CD1c-positive myeloid dendritic cell (primary cell): ENCODE measurements at regions not wholly inside any gene's neighbourhood (a gene's known extent, or its start where the extent isn't known, plus 50 kb on each side); places are given as distances from the start of the nearest gene placed in this dataset.
A peak's percentile ranks its signal among the peaks of the same experiment; 100 is the strongest.

Experiments used
- DNase-seq: peaks from one replicate; pipeline ENCODE4 v3.0.0-alpha.2; 2016; ENCODE audit errors: extremely low spot score

DNA sequence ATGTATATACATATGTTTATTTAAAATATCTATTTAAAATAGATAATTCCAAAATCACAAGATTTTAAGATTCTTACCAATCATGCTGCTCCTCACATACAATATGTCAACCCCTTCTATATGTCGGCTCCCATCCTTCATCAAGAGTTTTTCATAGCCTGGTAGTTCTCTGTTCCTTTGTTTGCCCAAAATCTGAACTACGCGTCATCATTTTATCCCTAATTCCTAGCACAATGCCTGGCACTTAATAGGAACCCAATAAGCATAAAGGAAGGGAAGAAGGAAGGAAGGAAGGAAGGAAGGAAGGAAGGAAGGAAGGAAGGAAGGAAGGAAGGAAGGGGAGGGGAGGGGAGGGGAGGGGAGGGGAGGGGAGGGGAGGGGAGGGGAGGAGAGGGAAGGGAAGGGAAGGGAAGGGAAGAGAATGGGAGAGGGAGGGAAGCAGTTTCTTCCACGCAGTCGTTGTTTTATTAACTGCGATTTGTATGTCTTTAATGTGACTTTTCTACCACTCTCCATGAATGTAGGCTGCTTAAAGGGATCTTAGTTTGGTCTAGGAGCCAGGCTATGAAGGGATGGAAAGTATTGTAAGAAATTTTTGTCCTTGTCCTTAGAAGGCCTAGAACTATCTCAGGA is 83.3 kb upstream of the PCGF5 start:
- no peak for DNase-seq

DNA sequence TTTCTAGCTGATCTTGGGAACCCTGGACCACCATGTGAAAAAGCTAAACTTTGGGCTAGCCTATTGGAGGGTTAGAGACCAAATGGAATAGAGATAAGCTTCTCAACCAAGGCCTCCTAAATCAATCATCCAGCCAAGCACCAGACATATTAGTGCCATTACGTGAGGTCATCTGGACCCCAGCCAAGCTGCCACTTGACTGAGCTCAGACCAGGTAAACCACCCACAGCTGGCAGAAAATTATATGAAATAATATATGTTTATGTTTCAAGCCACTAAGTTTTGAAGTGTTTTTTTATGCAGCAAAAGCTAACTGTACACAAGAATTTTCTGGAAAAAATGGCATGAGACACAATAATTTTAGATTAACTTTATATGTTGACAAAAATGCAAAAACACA is 82.6 kb upstream of the PCGF5 start:
- no peak for DNase-seq

DNA sequence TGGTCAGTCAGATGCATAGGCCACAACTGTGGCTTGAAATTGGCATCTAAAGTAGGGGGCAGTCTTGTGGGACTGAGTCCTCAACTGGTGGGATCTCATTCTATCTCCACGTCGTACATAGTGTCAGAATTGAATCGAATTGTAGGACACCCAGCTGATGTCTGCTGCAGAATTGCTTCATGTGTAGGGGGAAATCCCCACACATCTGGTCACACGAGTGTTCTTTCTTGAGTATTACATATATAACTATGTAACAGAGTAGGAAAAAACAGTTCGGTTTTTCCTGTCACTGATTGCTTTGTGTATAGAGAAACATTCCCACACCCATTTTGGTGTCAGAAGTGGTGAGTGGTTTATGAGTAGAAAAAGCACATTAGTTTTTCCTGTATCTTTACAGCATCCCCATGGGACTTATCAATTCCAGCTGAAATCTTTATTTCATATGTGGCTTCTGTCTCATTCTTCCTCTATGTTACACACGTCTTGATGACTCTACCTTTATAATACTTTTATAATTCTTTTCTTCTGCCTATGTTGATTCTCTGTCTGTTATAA is 79.4 kb upstream of the PCGF5 start:
- DNase-seq: no peak

DNA sequence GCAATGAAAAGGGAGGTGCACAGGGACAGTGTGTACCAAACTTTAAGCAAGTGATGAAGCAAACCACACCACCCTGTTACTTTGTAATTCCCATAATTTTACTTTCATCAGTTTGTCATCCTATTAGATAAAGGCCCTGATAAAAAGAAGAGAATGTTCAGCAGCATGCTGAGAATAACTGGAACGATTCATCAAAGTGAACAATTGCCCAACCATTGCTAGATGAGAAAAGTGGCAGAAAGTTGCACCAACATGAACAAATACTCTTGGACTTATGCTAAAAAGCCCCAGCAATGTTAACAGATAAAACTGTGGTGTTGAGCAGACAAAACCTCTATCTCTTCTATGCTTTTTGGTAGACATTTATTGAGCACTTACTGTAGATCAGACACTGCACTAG is 75.5 kb upstream of the PCGF5 start:
- no peak for DNase-seq

DNA sequence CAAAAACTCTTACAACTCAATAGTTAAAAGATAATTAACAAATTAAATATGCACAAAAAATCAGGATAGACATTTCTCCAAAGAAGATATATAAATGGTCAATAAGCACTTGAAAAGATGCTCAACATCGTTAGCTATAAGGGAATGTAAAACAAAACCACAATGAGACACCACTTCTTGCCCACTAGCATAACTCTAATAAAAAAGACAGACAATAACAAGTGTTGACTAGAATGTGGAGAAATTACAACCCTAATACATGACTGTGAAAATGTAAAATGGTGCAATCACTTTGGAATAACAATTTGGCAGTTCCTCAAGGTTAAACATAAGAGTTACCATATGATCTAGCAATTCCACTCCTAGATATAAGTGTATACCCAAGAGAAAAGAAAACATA is 74.3 kb upstream of the PCGF5 start:
- no peak for DNase-seq

DNA sequence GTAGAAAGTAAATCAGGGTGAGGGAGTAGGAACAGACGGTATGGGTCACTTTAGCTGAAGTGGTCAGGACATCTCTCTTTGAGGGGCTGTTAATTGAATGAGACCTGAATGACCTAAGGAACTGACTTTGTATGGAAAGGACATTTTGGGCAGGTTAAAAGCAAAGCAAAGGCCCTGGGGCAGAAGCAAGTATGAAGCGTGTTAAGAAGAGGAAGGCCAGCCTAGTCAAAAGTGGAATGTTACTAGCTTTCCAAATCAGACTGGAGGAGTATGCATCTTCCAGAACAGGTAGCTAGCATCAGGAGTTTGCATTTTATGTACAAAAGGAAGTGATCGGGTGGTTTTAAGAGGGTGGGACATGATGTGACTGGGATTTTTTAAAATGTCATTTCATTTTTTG is 70.9 kb upstream of the PCGF5 start:
- no peak for DNase-seq

DNA sequence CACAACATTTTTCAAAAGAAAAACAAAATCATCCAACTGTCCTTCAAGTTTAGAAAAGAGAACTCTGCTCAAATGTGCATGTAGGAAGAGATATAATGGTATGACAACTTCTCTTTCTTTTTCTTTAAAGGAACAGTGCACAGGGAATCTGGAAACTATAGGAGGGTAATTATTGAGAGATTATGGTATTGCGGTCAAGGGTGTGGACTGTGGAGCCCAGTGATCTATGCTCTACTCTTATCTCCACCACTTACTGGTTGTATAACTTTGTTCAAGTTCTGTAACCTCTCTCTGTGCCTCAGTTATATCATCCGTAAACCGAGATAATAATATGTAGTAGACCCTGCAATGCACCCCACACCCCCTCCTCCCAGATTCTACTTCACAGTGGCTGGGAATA is 69.8 kb upstream of the PCGF5 start:
- DNase-seq: no peak

DNA sequence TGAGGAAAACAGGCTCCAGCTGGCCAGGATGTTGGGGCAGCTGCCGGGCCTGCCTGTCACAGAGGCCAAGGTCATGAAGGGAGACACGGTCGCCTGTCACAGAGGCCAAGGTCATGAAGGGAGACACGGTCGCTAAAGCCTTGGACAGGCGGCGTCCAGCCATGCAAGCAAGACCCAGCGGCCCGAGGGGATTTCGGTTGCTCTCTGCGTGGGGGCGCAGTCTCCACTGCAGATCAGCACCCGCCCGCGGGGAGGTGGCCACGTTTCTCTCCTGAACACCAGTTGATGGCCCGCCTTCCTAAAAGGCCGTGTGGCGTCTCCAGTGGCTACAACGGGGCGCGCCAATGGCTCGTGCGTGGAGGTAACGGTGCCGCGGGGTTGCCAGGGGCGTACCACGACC is 67.0 kb upstream of the PCGF5 start:
- DNase-seq: no peak

DNA sequence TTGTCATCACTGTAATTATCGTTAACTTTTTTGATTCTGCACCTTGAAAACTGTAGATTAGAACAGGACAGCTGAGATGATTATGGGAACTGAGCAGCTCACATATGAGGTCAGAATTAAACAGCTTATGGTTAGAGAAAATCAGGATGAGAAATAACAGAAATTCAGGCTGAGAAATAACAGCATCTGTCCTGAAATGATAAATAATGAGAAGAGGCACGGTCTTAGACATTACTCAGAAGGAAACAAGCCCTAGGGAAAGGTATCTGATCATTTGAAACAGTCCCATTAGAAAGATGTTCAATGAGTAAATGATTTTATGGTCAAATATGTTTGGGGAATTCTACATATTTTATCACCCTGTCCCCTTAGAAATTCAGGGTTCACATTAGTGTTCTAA is 65.6 kb upstream of the PCGF5 start:
- DNase-seq: no peak

DNA sequence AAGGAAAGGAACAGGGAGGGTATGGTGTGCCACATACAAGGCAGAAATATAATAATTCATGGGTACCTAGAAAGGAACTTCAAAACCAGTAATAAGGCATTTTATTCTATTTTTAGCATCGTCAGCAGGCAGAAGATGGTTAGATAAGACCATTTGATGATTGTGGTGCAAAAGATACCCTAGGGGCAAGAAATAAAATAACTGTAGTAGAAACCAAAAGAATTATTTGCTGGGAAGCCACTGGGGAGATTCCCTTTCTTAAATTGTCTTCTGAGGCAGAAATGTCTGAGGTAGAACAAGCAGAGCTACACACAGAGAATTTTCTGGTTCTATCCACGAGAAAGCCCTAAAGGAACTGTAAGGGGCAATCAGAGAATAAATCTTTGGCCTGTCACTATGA is 64.3 kb upstream of the PCGF5 start:
- DNase-seq: no peak

DNA sequence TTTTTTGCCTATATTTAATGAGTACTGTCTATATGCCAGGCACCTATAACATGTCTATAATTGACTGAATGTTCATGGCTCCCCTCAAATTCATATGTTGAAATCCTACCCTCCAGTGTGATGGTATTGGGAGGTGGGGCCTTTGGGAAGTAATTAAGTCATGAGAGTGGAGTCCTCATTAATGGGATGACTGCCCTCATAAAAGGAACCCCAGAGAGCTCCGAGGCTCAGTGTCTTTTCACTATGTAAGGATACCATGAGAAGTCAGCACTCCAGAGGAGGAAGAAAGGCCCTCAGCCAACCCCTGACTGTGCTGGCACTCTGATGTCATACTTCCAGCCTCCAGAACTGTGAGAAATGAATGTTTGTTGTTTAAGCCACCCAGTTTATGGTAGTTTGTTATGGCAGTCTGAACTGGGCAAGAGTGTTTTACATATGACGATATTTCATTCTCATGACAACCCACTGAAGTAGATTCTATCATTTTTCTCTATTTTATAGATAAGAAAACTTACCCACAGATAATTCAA is 61.1 kb upstream of the PCGF5 start:
- no peak for DNase-seq

DNA sequence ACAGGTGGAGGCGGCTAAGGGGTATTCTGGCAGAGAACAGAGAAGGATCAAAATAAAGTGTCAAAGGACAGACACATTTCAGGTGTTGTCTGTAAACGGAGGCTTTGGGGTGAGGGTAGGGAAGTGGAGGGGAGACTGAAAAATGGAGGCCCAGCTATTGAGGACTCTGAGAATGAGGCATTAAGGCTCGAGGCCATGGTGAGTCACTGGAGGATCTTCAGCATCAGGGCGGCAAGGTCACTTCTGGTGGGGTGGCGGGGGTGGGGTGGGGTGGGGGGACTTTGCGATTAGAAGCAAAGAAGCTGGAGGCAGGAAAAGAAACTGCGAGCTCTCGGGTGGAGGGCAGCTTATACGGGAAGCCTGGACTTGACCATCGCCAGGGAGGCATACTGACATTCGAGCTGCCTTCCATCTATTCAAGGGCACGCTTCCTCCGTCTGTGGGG is 58.4 kb upstream of the PCGF5 start:
- DNase-seq: peak; percentile 23

DNA sequence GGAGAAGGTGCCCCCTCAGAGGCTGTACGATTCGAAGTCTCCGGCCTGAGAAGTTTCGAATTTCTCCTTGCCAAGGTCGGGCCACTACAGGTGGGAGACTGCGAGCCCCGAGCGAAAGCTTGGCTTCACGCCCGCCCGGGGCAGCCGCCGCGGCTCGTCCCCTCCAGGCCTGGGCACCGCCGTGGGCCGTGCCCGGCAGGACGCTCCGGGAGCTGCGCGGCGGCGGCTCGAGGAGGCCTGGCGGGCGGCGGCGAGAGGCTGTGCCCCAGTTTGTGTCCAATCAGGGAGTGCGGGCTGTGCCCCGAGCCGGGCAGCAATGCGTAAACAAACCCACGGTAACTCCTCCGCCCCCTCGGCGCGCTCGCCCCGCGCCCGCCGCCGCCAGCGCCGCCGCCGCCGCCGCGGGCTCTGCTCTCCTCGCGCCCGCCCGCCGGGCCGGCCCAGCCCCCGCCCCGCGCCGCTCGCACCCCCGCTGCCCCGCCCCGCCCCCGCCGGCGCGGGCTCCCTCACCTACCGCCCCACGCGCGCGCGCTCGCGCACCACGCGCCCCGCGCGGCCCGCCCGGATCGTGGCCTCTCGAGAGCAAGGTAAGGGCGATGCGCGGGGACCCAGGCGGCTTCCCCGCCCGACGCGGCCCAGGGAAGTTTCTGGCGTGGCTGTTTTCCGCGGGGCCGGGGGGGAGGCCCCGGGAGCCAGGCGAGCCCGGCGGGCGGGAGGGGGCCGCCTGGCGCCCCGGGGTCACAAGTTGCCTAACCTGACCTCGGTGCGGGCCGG is 57.8 kb upstream of the PCGF5 start:
- DNase-seq: peak; percentile 69

DNA sequence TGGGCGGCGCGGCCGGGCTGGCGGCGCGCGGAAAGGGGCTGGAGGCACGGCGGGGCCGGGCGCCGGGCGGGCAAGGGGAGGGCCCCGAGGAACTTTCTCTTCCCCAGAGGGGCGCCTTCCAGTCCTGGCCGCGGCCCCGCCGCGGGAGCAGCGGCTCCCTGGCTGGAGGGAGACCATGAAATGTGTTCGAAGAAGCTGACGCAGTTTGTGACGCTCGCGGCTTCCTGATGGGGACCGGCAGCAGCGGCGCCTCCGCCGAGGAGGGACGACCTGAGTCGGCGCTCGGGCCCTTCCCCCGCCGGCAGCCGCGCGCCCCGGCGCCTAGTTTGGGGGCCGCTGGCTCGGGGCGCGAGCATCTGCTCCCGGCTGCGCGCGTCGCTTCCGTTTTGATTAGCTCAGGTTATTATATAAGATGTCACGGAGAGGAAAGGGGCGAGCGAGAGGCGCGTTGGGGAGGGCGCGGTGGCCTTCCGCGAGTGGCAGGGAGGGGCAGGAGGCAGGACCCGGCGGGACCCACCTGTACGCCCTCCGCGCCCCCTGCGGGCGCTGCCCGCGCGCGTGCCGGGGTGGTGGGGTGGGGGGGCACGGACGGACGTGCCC is 57.1 kb upstream of the PCGF5 start:
- DNase-seq: peak; percentile 71

DNA sequence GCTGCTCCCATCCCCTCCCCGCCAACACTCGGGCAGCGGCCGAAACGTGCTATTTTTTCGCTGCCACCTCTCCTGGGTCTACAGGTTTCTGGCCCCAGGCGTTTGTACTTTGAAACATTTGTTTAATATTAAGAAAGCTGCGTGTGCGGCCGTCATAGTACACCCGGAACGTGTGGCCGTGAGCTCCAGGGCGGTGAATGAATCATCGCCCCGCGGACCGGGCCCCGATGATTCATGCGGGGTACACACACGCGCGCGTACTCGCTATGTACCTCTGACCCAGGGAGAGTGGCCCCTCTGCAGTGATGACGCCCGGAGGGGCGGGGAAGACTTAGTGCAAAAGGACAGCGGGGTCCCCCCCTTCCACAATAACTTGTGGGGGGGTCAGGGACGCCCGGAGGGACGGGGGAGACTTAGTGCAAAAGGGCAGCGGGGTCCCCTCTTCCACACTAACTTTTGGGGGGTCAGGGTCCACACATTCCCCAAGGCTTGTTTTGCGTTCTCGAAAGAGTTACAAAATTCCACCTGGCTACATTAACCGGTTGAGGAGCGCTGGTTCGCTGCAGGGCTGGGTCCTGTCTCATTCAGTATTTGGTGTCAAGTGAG is 56.5 kb upstream of the PCGF5 start:
- DNase-seq: peak; percentile 79

DNA sequence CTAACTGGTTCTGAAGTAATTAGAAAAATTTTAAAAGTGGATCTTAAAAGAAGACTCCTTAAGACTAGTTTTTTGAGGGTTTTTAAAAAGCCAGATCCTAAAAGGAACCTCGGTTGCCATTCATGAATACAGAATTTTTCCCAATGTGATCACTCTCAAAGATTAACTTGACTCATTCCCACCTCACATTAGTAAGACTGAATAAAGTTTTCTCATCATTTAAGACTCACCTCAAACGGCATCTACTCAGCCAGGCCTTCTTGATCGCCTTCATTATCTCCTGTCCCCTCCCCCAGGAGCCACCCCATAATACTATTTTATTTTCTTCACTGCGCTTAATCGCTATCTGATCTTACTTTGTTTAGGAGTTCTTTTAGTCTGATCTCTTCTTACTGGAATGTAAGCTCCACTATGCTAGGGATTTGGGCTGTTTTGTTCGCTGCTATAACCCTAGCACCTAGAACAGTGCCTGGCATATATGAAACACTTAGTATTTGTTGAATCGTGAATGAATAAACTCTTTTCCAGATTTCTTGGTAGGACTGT is 55.9 kb upstream of the PCGF5 start:
- no peak for DNase-seq

DNA sequence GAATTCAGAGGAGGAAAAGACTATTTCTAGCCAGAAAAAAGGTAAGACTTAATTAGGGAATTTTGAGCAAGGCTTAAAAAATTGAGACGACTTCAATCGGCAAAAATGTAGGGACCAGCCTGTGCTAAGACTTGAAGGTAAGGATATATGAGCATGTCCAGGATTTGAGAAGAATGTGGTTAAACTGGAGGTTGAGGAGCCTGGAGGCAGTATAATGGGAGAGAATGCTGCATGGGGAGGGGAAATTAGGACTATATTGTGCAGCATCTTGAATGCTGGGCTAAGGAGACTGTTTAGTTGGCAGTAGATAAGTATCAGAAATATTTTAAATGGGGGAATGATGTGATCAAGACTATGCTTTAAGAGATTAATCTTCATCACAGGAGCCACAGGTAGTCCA is 53.1 kb upstream of the PCGF5 start:
- no peak for DNase-seq

DNA sequence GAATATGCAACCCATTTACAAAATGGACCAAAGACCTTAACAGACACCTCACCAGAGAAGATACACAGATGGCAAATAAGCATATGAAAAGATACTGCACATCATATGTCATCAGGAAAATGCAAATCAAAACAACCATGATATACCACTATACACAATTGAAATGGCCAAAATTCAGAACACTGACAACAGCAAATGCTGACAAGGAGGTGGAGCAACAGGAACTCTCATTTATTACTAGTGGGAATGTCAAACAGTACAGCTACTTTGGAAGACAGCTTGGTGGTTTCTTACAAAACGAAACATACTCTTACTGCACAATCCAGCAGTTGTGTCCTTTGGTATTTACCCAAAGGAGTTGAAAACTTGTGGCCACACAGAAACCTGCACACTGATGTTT is 50.0 kb upstream of the PCGF5 start:
- DNase-seq: no peak
